ENCODE measurements at regions not wholly inside any gene's neighbourhood (a gene's known extent, or its start where the extent isn't known, plus 50 kb on each side); places are given as distances from the start of the nearest gene placed in this dataset.
"Not testable (repeated sequence)": the region's sequence is repeated elsewhere in the genome, so short reads cannot be mapped to it uniquely, and the experiment has no call there.

DNA sequence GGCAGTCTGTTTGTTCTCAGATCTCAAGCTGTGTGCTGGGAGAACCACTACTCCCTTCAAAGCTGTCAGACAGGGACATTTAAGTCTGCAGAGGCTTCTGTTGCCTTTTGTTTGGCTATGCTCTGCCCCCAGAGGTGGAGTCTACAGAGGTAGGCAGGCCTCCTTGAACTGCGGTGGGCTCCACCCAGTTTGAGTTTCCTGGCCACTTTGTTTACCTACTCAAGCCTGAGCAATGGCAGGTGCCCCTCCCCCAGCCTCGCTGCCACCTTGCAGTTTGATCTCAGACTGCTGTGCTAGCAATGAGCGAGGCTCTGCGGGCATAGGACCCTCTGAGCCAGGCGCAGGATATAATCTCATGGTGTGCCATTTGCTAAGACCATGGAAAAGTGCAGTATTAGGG lies 138.3 kb downstream of the TPBG start:
- not testable (repeated sequence) for DNase-seq (ENCODE audit: extremely low read depth in 1 of 11, low read depth in 9 of 11, low spot score in 4 of 11)

DNA sequence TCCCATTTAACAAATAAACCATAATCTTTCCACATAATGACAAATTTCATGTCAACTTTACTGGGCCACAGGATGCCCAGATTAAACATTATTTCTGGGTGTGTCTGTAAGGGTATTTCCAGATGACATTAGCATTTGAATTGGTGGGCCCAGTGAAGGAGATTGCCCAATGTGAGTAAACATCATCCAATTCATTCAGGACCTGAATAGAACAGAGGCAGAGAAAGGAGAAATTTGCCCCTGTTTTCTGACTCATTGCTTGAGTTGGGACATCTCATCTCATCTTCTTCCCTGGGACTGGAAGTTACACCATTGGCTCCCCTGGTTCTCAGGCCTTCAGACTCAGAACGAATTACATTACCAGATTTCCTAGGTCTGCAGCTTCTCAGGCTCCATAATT lies 142.9 kb downstream of the TPBG start:
- DNase-seq (ENCODE audit: extremely low read depth in 1 of 11, low read depth in 9 of 11, low spot score in 4 of 11), result no peak

DNA sequence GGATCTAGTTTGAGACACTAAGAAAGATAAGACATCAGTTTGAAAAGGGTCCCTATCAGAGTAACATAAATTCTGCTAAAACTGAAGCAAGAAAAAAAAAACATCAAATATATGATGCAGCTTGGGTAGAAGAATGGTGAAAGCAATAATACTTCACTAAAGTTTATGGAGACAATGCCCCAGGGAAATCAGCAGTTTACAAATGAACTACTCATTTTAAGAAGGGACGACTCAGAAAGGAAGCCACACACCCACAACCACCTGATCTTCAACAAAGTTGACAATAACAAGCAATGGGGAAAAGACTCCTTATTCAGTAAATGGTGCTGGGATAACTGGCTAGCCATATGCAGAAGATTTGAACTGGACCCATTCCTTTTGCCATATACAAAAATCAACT lies 143.5 kb downstream of the TPBG start:
- DNase-seq (ENCODE audit: extremely low read depth in 1 of 11, low read depth in 9 of 11, low spot score in 4 of 11), result no peak

DNA sequence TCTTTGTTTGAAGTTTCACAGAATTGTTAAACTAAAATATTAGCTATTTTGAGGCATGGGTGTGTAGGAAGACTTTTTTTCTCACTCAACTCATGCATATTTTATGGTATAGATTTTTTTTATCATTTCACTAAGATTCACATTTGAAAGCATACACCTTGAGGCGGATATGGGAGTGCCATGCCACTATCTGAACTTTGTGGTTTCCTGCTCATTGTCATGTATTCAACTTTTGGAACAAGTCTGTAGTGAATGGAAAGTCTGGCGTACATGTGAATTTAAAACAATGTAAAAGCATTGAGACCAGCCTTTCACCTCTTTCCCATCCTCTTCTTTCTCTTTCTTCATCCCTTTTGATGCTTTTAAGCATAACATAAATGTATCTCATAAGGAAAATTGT lies 147.9 kb downstream of the TPBG start:
- DNase-seq (ENCODE audit: extremely low read depth in 1 of 11, low read depth in 9 of 11, low spot score in 4 of 11), result no peak

DNA sequence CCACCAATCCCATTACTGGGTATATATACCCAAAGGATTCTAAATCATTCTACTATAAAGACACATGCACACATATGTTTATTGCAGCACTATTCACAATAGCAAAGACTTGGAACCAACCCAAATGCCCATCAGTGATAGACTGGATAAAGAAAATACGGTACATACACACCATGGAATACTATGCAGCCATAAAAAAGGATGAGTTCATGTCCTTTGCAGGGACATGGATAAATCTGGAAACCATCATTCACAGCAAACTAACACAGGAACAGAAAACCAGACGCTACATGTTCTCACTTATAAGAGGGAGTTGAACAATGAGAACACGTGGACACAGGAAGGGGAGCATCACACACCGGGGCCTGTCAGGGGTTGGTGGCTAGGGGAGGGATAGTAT lies 154.3 kb downstream of the TPBG start:
- DNase-seq (ENCODE audit: extremely low read depth in 1 of 11, low read depth in 9 of 11, low spot score in 4 of 11), result not testable (repeated sequence)

DNA sequence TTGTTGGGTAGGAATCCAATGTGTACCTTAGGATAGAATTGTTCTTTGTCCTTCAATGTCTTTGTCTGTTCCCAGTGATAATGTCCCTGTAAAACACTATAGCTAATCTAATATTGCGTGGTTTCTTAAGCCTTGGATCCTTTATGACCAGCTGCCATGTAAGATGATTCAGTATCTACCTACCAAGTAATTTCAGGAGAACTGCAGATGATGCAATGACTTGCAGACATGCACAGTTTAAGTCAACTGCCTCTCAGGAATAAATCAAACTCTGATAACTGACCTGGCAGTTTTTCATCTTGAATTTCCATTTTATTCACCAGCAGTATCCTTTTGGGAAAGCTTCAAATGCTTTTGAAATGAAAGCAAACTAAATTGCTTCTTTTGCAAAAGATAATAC lies 157.8 kb downstream of the TPBG start:
- no peak for DNase-seq (ENCODE audit: extremely low read depth in 1 of 11, low read depth in 9 of 11, low spot score in 4 of 11)

DNA sequence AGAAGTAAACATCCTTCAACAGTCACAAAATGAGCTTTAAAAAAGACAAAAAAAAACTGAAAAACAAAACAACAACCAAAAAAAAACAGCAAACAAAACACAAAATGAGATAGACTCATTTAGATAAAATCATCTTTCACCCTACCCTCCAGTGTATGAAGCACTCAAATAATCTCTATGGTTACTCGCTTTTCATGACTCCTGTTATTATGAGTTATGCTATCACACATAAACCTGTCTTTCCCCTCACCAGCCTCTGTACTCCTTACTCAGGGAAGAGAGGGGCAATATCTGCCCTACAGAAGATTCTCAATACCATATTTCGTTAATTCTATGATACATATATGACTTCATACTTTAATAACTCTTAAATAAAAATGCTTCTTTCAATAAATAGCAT lies 158.2 kb downstream of the TPBG start:
- no peak for DNase-seq (ENCODE audit: extremely low read depth in 1 of 11, low read depth in 9 of 11, low spot score in 4 of 11)

DNA sequence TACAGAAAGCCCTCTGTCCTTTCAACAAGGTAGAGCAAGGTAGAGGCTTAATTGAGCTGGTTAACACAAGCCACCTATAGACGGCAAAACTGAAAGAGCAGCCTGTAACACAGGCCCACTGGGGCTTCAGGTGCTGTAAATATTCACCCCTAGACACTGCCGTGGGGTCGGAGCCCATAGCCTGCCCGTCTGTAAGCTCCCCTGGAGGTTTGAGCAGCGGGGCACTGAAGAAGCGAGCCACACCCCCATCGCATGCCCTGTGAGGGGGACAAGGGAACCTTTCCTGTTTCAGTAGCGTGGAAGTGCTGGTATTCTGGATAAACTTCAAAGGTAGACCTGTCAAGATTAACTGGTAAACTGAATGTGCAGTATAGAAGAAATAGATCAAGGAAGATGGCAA lies 160.4 kb downstream of the TPBG start:
- DNase-seq (ENCODE audit: extremely low read depth in 1 of 11, low read depth in 9 of 11, low spot score in 4 of 11), result no peak

DNA sequence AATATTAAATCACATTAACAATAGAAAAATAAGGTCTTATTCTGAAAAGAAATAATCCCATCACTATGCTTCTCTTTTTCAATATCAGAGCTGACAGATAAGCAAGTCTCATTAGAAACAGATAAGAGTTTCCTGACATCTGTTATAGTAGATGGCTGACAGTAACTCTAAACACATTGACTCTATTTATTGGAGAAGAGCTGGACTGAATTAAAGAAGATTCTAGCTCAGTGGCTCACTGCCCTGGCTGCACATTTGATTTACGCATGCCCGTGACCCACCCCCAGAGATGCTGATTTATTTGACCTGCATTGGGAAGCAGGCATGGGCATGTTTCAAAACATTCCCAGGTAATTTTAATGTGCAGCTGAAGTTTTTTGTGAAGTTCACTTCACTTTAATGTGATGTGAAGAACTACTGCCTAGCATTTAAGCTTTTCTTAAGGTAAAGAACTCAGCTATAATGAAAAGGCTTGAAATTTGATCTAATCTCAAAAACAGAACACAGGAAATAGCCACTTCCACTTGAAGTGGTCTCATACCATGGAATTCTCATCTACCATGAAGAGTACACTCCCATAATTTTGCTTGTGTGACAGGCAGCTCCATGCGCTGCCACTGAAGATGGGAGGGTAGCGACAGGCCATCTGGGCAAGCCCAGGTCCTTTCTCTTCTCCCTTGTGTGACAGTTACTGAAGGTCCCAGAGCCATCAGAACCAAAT lies 162.3 kb downstream of the TPBG start:
- DNase-seq (ENCODE audit: extremely low read depth in 1 of 11, low read depth in 9 of 11, low spot score in 4 of 11), result no peak

DNA sequence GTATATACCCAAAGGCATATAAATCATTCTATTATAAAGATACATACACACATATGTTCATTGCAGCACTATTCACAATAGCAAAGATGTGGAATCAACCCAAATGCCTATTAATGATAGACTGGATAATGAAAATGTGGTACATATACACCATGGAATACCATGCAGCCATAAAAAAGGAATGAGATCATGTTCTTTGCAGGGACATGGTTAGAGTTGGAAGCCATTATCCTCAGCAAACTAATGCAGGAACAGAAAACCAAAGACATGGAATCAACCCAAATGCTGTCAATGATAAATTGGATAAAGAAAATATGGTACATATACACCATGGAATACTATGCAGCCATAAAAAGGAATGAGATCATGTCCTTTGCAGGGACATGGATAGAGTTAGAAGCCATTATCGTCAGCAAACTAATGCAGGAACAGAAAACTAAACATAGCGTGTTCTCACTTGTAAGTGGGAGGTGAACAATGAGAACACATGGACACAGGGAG lies 166.4 kb downstream of the TPBG start:
- not testable (repeated sequence) for DNase-seq (ENCODE audit: extremely low read depth in 1 of 11, low read depth in 9 of 11, low spot score in 4 of 11)

DNA sequence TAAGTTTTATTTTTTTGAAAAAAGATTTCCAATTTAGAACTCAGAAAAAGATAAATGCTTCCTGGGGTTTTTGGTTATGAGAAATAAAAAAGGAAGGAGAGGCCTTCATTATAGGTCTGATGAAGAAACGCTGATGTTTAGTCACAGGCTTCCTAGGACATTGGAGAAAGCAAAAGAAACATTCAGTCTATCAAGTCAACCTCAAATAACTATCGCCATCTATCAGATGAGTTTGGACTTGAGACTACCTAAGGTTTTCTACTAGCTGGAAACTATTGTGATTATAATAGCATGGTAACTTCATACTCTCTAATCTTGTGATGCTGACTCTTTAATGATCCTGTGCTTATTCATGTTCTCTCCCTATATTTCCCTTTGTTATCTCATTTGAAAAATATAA lies 171.3 kb downstream of the TPBG start:
- DNase-seq (ENCODE audit: extremely low read depth in 1 of 11, low read depth in 9 of 11, low spot score in 4 of 11), result no peak

DNA sequence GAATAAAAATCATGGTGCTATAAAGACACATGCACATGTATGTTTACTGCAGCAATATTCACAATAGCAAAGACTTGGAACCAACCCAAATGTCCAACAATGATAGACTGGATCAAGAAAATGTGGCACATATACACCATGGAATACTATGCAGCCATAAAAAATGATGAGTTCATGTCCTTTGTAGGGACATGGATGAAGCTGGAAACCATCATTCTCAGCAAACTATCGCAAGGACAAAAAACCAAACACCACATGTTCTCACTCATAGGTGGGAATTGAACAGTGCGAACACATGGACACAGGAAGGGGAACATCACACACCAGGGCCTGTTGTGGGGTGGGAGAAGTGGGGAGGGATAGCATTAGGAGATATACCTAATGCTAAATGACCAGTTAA lies 185.9 kb downstream of the TPBG start:
- DNase-seq (ENCODE audit: extremely low read depth in 1 of 11, low read depth in 9 of 11, low spot score in 4 of 11), result not testable (repeated sequence)

DNA sequence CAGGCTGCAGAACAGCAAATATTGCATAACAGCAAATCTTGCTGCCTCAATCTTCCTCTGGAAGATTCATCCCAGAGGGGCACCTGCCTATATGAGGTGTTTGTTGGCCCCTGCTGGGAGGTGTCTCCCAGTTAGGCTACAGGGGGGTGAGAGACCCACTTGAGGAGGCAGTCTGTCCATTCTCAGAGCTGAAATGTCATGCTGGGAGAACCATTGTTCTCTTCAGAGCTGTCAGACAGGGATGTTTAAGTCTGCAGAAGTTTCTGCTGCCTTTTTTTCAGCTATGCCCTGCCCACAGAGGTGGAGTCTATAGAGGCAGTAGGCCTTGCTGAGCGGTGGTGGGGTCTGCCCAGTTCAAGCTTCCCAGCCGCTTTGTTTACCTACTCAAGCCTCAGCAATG lies 187.7 kb downstream of the TPBG start:
- not testable (repeated sequence) for DNase-seq (ENCODE audit: extremely low read depth in 1 of 11, low read depth in 9 of 11, low spot score in 4 of 11)

DNA sequence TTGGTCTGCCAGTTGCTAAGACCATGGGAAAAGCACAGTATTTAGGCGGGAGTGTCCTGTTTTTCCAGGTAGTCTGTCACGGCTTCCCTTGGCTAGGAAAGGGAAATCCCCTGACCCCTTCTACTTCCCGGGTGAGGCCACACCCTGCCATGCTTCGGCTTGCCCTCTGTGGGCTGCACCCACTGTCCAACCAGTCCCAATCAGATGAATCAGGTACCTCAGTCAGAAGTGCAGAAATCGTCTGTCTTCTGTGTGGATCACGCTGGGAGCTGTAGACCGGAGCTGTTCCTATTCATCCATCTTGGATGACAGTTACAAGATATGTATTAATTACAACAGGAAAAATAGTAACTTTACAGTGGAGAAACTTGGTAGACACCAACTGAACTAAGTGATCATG lies 188.2 kb downstream of the TPBG start:
- no peak for DNase-seq (ENCODE audit: extremely low read depth in 1 of 11, low read depth in 9 of 11, low spot score in 4 of 11)

DNA sequence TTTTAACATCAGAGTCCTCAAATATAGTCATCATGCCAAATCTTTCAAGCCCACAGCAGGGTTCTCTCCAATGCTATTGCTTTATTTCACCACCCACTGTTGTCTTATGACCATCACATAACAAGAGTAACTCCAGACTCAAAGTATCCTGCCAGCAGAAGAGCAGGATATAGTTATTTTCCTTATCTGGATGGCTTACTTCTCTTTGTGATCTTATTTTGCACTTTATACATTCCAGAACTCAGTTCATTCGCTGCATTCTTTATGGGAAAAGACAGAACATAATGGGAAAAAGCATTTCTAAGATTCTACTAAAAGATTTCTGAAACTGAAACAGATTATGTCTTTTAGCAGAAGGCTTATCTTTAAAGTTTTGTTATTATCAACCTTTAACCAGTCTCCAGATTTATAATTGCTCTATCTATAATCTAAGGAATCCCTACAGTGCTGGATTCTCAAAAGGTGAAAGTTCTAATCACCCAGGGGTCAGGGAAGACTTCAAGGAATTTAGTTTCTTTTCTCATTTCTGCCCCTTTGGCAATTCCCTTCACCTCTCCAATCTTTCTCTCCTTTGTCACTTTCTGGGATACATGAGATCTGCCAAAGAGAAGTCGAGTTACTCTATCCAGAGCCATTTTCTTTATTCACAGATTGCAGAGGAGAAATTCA lies 190.4 kb downstream of the TPBG start:
- no peak for DNase-seq (ENCODE audit: extremely low read depth in 1 of 11, low read depth in 9 of 11, low spot score in 4 of 11)

DNA sequence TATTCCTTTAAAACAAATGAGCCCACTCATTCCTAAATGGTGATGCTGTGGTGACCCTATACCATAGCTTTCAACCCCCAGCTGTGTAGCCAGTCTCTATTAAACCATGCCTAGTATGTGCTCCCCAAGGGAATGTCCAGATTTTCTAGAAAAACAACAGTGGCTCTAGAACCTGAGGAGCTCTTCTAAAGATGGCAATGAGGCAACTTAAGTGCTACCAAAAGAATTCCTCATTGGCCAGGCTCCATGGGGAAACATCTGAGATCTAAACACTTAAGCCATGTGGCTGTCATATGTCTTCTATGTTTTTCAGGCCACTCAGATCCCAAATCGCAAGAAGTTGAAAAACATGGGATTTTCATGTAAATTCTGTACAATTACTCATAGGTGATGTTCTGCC lies 191.0 kb downstream of the TPBG start:
- no peak for DNase-seq (ENCODE audit: extremely low read depth in 1 of 11, low read depth in 9 of 11, low spot score in 4 of 11)

DNA sequence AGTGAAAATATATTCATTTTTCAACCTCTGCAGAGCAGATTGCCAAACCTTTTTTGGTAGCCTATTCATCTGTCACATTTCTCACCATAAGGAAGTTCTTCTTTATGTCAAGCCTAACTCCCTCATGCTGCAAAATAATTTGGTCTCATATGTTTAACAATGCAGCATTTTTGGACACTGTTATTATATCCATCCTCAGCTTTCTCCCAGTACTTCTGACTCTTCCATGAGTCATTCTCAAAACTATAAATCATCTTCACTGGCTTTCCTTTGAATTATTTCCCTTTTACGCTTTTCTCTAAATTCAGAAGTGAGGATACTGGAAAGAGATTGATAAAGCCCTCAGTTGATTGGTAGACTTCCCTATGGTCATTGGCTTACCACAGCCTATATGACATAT lies 192.2 kb downstream of the TPBG start:
- DNase-seq (ENCODE audit: extremely low read depth in 1 of 11, low read depth in 9 of 11, low spot score in 4 of 11), result no peak

DNA sequence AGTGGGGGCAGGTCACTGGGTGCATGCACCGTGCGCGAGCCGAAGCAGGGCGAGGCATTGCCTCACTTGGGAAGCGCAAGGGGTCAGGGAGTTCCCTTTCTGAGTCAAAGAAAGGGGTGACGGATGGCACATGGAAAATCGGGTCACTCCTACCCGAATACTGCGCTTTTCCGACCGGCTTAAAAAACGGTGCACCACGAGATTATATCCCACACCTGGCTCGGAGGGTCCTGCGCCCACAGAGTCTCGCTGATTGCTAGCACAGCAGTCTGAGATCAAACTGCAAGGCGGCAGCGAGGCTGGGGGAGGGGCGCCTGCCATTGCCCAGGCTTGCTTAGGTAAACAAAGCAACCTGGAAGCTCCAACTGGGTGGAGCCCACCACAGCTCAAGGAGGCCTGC lies 194.9 kb downstream of the TPBG start:
- not testable (repeated sequence) for DNase-seq (ENCODE audit: extremely low read depth in 1 of 11, low read depth in 9 of 11, low spot score in 4 of 11)

DNA sequence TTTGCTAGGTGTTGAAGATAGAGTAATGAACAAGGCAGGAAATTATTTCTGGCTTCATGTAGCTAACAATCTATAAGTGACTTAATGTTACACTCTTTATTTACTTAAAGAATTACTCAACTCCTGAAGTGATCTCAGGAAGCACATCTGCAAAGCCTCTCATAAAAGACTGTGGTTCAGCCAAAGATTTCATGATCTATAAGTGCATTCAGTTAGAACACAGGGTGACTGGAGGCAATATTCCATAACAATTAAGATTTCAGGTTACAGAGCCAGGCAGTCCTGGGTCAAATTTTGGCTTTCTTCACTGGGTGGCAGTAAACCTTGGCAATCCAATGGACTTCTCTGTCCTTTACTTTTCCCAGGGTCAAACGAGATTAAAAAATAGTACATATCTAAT lies 204.0 kb downstream of the TPBG start:
- no peak for DNase-seq (ENCODE audit: extremely low read depth in 1 of 11, low read depth in 9 of 11, low spot score in 4 of 11)

DNA sequence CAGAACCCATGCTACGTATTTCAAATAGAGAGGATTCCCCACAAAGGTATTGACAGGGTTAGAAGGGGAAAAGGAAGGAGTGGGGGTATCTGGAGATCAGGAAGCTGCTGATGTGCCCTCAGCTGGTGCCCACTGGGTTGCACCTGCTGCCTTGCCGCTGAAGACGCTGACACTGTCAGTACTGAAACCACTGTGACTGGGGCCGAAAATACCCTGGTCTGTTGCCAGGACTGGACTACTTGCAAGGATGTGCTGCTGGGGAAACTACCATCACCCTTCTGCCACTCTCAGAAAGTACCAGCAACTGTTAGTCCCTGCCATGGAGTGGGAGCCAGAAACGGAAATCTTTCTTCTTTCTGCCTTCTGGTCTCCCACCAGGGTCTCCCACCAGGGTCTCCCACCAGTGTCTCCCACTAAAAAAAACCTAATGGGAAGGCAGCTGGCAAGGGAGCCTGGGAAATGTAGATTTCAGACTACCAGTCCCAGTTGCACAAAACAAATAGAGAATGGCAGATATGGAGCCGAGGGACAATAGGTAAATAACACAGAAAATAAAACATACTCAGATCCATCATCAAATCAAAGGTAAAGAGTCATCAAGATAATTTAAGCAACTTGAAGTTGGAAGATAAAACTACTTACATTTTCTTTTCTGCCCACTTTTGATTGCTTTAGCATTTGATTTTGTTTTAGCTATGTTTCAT lies 204.8 kb downstream of the TPBG start:
- DNase-seq (ENCODE audit: extremely low read depth in 1 of 11, low read depth in 9 of 11, low spot score in 4 of 11), result no peak

All from renal cortex interstitium (tissue), 11 donors.